ENCODE measurements at regions not wholly inside any gene's neighbourhood (a gene's known extent, or its start where the extent isn't known, plus 50 kb on each side); places are given as distances from the start of the nearest gene placed in this dataset.
"Not testable (repeated sequence)": the region's sequence is repeated elsewhere in the genome, so short reads cannot be mapped to it uniquely, and the experiment has no call there.

DNA sequence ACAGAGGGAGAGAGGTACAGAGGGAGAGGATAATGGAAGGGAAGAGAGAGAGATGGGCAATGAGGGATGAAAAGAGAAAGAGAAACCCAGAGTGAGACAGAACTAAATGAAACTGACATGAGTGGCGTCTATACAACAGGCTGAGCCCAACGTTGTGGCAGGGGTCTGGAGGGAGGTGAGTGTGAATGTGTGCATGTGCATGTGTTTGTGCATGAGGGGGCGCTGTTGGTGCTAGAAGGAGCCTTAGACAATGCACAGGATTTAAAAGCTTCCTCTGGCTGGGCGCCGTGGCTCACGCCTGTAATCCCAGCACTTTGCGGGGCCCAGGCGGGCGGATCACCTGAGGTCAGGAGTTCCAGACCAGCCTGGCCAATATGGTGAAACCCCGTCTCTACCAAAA lies 454.8 kb upstream of the CDH11 start:
- no peak for DNase-seq (ENCODE audit: low read depth)
- TF ChIP-seq CTCF (IDR thresholded peaks at IDR 0.05; ENCODE audit: insufficient read depth, low read depth, low read length, missing control alignments): no peak
- H3K4me3 ChIP-seq (ENCODE audit: low read depth, low read length): no peak overlapping the region

DNA sequence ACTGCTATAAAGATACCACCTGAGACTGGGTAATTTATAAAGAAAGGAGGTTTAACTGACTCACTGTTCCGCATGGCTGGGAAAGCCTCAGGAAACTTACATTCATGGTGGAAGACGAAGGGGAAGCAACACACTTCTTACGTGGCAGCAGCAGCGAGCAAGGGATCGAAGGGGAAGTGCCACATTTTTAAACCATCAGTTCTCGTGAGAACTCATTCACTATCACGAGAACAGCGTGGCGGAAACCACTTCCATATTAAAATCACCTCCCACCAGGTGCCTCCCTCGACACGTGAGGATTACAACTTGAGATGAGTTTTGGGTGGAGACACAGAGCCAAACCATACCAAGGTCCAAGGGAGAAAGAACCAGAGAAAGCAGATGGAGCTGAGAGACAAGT lies 454.3 kb upstream of the CDH11 start:
- TF ChIP-seq CTCF (IDR thresholded peaks at IDR 0.05; ENCODE audit: insufficient read depth, low read depth, low read length, missing control alignments): no peak
- H3K4me3 ChIP-seq (ENCODE audit: low read depth, low read length): no peak overlapping the region
- DNase-seq (ENCODE audit: low read depth): no peak

DNA sequence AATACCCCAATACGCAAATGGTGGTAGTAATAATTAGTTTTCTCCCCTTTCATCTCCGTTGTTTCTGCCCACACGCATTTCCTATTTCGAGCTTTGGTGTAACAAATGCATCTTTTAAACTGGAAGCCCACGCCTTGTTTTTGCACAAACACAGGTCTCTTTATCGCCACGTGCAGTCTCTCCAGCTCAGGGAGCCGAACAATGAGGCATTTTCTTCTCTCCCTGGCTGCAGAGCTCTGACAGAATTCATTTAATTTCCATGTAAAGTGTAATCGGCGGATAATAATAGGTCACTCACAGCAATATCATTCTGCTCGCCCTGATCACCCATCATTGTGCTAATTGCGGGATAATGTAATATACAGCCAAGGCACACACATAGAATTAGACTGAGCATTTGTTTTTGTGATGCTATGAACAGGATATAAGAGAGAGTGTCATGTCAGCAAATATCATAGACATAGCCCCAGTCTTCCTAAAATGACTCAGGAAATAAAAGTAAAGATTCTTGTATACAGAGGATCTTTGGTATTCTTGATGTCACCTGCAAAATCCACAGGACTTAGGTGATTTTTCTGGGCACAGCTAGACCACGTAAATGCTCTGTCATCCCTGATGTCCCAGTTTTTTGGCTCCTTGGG lies 452.6 kb upstream of the CDH11 start:
- no peak for DNase-seq (ENCODE audit: low read depth)
- no peak overlapping the region for H3K4me3 ChIP-seq (ENCODE audit: low read depth, low read length)
- no peak for TF ChIP-seq CTCF (IDR thresholded peaks at IDR 0.05; ENCODE audit: insufficient read depth, low read depth, low read length, missing control alignments)

GRCh38 chr16:65572156-65572555 lies 450.3 kb upstream of the CDH11 start:
- TF ChIP-seq CTCF (IDR thresholded peaks at IDR 0.05; ENCODE audit: insufficient read depth, low read depth, low read length, missing control alignments): no peak
- no peak for DNase-seq (ENCODE audit: low read depth)
- no peak overlapping the region for H3K4me3 ChIP-seq (ENCODE audit: low read depth, low read length)

- no peak for TF ChIP-seq CTCF (IDR thresholded peaks at IDR 0.05; ENCODE audit: insufficient read depth, low read depth, low read length, missing control alignments)
- no peak for DNase-seq (ENCODE audit: low read depth)
- no peak overlapping the region for H3K4me3 ChIP-seq (ENCODE audit: low read depth, low read length)
Measured at GRCh38 chr16:65570261-65570660, 448.4 kb upstream of the CDH11 start.

- TF ChIP-seq CTCF (IDR thresholded peaks at IDR 0.05; ENCODE audit: insufficient read depth, low read depth, low read length, missing control alignments): no peak
- H3K4me3 ChIP-seq (ENCODE audit: low read depth, low read length): no peak overlapping the region
- DNase-seq (ENCODE audit: low read depth): no peak
Measured at GRCh38 chr16:65559846-65560245, 438.0 kb upstream of the CDH11 start.

DNA sequence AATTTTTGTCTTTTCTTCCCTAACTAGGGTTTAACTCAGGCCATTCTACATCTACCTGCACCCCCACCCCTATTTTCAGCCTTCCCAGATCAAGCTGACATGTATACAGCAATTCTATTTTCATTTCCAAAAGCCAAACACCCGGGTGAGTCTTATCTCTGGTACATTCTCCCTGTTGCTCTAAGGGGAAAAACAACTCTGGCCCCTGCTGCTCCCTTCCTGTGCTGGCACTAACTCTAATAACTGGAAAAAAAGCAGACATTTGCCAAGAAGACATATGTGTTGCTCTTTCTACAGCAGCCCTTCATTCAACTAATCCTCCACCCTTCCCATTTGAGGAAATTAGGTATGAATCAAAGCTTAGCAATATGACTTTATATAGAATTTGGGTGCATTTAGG lies 427.8 kb upstream of the CDH11 start:
- not testable (repeated sequence) for H3K4me3 ChIP-seq (ENCODE audit: low read depth, low read length); DNase-seq (ENCODE audit: low read depth)
